HuH-7.5 (cell line): ENCODE measurements at regions not wholly inside any gene's neighbourhood (a gene's known extent, or its start where the extent isn't known, plus 50 kb on each side); places are given as distances from the start of the nearest gene placed in this dataset.

ENCODE experiments used
- DNase-seq: peaks from one replicate; pipeline ENCODE4 v3.0.0; 2011; ENCODE audit warnings: low spot score

- no peak for DNase-seq
These were observed 207.6 kb upstream of the SLC10A2 start for GRCh38 chr13:103273825-103274224.

- no peak for DNase-seq
These were observed 206.6 kb upstream of the SLC10A2 start for GRCh38 chr13:103272770-103273169.

DNA sequence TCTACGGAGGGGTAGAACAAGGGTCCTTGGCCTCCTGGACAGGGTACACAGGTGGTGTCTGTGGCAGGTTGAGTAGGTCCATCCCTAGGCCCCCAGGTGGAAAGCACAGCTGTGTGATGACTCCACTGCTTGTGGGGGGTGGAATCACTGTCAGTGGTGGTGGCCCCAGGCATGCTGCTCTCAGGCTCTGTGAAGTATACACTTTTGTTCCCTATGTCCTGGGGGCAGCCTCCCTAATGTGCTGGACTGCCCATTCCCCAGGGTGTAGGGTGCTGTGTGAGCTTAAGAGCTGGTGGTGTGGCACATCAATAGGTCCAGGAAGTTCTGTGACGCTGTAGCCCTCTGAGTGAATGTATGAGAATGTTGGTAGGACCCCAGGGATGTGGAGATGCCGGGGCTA lies 197.2 kb upstream of the SLC10A2 start:
- DNase-seq = no peak

GRCh38 chr13:103255587-103256301 lies 189.5 kb upstream of the SLC10A2 start:
- no peak for DNase-seq

DNA sequence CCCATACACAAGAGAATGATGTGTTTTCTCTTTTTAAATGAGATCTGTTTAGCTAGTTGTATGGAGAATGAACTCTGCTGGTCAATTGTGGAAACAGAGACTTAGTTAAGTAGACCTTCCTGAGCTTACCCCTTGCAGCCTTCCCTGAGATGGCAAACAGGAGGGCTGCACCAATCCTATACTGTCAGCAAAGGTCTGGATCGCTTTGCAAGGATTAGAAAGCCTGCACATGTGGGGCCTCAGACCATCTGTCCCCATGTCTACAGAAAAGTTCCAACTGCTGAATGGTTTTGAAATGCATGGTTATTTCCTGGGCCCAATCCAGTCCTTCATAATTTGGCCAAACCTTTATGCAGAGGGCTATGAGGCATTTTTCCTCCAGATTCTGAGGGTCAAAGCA lies 183.9 kb upstream of the SLC10A2 start:
- DNase-seq = no peak

GRCh38 chr13:103246581-103247200 lies 180.5 kb upstream of the SLC10A2 start:
- DNase-seq = no peak

DNA sequence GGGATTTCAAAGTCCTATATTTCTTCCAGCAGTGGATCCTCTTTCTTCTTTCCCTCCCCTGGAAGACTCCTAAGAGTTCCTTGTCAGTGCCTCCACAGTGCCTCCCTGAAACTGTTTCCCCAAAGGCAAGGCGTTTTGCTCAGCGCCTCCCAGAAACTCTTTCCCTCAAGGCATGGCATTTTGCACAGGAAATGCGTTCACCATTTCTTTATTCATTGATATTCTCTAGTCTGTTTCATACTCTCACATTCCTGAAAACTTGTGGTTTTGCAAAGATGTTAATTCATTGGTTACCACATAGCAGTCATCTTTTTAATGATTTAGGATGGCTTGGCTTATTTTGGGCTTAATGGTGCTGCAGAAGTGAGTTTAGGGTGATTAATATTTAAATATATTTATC lies 177.3 kb upstream of the SLC10A2 start:
- DNase-seq = no peak

DNA sequence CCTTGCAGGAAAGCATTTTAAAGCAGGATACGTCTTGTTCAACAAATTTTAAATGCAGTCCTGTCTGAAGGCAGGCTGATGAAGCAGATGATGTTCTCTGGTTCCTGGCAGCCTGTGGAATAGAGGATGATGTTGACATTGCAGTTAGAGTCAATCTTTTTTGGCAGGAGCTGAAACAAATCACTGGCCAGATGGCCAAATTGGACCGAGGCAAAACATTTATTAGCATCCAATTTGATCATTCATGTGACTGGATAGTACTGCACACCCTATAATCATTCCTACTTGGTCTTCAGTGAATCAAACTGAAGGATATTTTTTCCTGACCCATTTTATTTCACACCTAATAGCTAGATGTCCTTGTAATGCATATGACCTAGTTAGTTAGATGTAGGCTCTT lies 172.2 kb upstream of the SLC10A2 start:
- DNase-seq = no peak

- DNase-seq = no peak
These were observed 170.0 kb upstream of the SLC10A2 start for GRCh38 chr13:103236213-103236612.

DNA sequence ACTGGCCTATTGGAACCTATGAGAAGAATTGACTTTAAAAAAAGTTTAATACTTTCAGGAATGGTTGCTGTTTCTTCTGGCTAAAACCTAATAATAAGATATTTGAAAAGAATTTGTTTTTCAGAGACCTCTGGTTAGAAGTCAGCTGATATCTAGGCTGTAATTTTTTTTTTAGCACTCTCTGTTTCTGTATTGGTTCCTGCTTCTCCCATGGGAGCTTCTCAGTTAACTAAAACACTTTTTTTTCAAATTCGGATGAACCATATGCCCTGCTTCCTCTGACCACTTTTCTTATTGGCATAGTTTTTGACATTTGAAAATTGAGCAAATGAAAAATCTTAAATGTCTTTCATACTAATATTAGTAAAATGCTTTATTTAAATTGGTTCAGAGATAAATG lies 163.5 kb upstream of the SLC10A2 start:
- DNase-seq = no peak

DNA sequence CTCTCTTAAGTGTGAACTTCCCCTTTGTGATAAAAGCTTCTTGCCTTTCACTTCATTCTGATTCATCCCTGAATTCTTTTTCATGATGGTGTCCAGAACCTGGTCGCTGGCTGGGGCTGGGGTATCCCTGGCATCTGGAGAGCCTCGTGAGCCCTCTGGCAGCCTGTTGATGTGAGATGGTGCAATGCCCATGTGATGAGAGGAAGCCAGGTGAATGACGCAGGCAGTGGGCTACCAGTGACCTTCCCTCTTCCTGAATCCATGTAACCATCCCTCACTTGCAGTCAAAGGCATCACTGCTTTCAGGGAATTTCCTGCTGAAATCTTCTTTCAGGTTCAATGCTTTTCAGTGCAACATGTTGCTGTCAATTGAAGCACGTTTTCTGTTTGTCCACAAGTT lies 158.6 kb upstream of the SLC10A2 start:
- DNase-seq = no peak

DNA sequence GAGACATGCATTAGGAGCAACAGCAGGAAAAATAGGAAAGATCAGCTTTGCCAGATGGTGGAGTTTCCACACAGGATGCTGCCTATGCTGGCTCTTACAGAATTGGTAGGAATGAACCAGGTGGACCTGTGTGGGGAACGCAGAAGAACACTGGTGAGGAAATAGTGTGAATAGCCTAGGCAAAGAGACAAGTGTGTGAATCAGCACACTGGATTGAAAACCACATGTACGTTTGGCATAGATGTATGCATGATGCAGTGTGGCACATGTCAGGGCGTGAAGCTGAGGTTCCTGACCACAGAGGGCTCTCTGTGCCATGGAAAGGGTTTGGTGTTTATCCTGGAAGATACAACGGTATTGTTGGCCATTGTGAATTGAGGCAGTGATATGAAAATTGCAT lies 156.5 kb upstream of the SLC10A2 start:
- no peak for DNase-seq

- DNase-seq = no peak
These were observed 152.0 kb upstream of the SLC10A2 start for GRCh38 chr13:103218253-103218652.

- no peak for DNase-seq
These were observed 146.9 kb upstream of the SLC10A2 start for GRCh38 chr13:103213152-103213551.

DNA sequence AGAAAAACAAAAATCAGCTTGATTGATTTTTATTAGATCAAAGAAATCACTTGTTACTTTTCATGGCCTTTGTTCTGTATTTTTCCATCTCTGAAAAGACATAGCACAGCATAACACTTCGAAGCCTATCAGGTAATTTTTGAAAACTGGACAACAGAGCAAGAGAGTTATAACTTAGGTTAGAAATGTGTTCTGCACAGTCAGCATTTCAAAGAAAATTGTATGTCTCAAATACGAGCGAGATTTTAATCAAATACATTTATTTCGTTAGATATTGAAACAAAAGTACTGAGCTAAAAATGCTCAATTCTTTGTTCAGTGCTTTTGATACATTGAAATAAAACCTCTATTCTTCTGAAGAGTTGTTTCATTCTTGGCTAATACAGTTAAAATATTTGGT lies 144.1 kb upstream of the SLC10A2 start:
- DNase-seq = no peak

DNA sequence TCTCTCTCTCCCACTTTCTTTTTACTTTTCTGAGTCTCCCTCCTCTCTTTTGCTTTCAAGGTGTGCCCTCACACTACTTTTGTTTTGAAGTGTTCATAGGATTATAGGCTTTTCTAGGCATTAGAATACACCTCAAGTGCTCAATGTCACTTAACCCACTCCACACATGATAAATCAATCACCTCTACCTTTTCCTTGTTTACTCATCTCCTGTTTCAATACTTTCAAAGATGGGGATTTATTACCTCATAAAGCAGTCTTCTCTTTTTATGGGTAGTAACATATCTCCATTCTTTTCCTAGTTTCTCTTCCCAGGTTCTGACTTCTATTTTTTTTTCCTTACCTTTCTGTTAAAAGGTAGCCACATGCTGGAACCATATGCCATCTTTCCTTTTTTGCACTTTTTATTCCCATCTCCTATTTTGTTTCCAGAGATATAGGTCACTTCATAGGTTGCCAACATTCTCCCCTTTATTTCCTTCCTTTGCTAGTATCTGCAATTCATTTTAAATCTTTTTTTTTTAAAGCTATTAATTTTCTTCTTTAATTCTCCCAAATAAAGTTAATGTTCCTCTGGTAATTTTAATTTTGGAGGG lies 137.6 kb upstream of the SLC10A2 start:
- no peak for DNase-seq

DNA sequence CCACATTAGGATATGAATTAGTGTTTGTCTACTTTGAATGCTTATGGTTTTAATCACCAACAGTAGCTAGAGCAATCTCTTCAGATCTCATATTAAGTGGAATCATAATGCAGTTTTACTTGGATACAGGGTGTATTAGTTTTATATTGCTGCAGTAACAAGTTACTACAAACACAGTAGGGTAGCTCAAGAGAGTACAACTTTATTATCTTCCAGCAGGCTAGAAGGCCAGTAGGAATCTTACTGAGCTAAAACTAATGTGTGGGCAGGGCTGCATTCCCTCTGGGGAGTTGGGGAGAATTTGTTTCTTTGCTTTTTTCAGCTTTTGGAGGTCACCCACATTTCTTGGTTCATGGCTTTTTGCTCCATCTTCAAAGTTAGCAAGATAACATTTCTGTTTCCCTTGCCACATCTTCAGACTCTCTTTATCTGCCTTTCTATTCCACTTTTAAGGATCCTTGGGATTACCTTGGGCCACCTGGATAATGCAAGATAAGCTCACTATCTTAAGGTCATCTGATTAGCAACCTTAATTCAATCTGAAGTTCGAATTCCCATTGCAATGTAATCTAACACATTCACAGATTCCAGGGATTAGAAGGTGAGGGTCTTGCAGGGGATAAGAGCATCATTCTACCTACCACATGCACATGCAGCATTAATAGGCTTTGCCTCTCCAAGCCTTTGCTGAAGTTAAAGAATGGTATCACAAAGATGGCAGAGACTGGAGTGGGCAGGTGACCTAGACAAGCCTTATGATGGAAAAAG lies 134.1 kb upstream of the SLC10A2 start:
- DNase-seq = no peak

DNA sequence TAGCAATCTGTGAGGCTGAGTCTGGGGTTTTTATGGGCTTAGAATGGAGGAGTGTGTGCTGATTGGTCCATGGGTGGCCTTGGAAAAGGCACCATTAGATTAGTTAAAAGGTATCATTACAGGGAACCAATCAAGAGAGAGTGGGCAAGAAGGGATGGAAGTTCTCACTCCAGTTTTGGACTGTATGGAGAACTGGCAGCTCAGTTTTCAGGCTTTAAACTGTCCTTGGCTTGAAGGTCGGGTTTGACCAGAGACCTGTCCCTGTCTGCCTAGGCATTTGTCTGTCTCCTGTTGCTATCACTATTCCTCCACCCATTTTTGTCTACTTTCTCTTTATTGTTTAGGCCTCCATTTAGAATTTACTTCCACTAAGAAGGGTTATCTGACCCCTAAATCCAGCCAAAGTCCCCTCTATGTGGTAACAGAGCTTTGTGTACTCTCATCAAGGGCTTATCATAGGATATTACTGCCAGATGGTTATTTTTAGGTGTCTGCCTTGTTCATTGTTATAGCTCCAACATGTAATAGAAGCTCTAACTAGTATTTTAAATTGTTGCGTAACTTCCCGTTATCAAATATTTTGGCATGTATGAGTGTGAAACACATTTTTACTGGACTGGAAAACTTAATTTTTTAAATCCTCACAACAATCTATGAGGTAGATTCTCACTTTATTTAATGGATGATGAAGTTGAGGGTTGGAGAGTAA lies 133.3 kb upstream of the SLC10A2 start:
- no peak for DNase-seq

- DNase-seq = no peak
These were observed 130.1 kb upstream of the SLC10A2 start for GRCh38 chr13:103196356-103196755.

DNA sequence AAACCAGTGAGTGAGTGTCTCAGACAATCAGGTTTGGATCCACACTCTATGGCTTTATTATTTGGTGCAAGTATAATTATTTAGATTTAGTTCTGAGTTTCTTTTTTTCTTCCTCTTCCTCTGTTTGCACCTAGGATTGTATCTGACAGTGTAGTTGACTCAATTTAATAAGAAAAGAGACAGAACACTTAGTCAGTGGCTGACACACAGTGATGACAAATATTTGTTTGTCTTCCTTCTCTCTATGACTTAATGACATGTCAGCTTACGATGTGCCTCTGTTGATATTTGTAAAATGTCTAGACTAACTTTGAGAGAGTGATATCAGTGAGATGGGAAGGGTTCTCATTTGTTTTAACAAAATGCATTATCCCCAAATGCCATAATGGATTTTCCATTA lies 129.5 kb upstream of the SLC10A2 start:
- no peak for DNase-seq

GRCh38 chr13:103194871-103195270 lies 128.7 kb upstream of the SLC10A2 start:
- DNase-seq = no peak

GRCh38 chr13:103192511-103193135 lies 126.4 kb upstream of the SLC10A2 start:
- DNase-seq = no peak
